HG03039 (cell line): ENCODE measurements at regions not wholly inside any gene's neighbourhood (a gene's known extent, or its start where the extent isn't known, plus 50 kb on each side); places are given as distances from the start of the nearest gene placed in this dataset.

Experiments
- ATAC-seq: cut with Tn5 transposase; IDR thresholded peaks from one replicate; pipeline ENCODE4 v1.9.1; 2021; ENCODE audit warnings: mild to moderate bottlenecking, moderate library complexity; ENCODE audit not compliant: unreplicated experiment

GRCh38 chr11:27907530-27907929 is 200.4 kb downstream of the KIF18A start:
- ATAC-seq, result no peak

- ATAC-seq, result no peak
These were observed 200.9 kb downstream of the KIF18A start for GRCh38 chr11:27907091-27907490.

- no peak for ATAC-seq
These were observed 203.4 kb downstream of the KIF18A start for GRCh38 chr11:27904358-27905055.

DNA sequence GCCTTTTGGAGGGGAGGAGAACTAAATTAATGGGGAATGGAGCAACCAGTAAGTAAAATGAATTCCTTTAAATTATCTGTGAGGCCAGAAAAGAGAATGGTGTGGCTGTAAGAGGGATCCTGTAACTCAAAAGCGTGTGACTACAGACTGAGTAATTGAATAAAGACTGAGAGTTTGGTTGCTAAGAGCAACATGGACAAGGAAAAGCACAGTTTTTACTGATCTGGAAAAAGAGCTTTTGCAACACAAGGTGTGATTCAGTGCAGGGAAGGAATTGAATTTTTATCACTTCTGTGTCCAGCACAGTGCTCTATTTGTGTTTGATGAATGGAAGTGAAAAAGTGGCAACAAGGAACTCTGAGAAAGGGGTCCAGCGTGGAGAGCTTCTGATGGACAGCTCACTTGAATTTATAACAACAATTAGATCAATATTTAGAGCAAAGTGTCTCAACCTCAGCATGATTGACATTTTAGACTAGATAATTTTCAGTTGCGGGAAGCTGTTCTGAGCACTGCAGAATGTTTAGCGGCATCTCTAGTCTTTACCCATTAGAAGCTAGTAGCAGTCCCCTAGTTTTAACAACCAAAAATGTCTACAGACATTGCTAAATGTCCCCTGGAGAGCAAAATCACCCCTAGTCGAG is 202.8 kb upstream of the BDNF start:
- no peak for ATAC-seq

DNA sequence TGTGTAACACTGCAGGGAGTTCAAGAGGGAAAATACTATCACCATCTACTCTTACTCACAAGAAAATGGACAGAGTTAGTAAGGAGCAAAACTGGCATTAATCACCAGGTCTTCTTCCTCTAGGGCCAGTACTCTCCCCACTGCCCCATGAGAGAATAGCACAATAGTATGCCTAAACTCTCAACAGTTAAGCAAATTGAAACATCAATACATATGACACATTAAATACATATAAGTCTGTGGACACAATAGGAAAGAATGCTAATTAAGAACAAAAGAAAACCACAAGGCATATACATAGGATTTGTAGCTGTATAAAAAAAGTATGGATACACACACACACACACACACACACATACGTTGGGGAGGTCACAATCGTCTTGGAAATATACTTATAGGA is 197.9 kb upstream of the BDNF start:
- no peak for ATAC-seq

DNA sequence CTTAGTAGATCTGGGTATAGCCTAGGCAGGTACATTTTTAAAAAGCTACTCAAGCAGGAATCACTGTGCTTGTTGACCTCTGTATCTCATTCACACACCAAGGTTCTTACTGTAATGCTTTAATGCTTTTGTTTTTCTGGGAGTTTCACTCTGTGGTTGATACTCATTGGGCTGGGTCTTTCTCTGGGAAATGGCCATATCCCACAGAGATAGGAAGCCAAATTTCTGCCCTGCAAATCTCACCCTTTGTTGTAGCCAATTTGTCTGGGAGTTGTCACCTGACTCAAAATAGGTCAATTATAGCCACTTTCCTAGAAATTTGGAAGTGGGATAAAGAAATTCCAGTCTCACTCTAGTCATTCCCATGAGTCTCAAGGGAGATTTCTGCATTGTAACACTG is 195.8 kb upstream of the BDNF start:
- ATAC-seq, result no peak

DNA sequence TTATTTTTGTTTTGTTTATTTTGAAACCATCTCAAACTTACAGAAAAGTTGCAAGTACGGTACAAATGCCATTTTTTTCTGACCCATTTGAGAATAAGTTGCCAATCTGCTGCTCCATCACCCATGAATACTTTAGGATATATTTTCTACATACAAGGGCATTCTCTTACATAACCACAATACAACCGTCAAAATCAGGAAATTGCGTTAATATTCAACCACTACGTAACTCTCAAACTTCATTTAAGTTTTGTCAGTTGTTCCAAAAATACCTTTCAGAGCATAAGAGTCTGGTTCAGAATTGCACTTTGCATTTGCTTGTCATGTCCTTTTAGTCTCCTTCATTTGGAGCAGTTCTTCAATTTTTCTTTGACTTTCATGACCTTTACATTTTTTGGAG is 194.3 kb upstream of the BDNF start:
- ATAC-seq, result no peak

GRCh38 chr11:27886857-27887256 is 186.6 kb upstream of the BDNF start:
- ATAC-seq, result no peak

DNA sequence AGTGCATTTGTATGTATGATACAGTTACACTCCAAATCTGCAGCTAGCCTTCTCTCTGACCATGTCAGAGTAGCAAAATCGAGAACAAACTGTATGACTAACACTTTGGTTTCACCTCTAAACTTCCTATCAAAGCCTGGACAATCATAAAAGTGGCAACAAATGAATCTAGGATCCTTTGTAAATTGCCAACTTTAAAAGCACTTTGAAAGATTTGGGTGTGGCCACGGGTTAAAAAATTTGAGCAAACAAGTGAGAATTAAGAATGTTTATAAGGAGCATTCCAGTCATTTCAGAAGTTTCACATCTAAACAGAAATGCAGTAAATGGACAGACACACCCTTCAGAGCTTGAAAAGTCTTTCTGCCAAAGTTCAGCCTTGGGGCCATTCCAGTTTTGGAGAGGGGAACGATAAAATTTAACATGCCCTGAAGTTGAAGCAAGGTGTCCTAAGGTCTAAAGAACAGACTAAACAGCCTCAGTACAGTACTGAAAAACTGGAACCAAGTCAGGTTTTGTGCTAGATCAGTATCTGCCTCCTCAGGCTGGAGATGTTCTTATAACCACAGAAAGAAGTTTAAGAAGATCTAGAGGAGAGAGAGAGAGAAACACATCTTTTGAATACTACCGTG is 181.9 kb upstream of the BDNF start:
- peak; percentile 53 for ATAC-seq

DNA sequence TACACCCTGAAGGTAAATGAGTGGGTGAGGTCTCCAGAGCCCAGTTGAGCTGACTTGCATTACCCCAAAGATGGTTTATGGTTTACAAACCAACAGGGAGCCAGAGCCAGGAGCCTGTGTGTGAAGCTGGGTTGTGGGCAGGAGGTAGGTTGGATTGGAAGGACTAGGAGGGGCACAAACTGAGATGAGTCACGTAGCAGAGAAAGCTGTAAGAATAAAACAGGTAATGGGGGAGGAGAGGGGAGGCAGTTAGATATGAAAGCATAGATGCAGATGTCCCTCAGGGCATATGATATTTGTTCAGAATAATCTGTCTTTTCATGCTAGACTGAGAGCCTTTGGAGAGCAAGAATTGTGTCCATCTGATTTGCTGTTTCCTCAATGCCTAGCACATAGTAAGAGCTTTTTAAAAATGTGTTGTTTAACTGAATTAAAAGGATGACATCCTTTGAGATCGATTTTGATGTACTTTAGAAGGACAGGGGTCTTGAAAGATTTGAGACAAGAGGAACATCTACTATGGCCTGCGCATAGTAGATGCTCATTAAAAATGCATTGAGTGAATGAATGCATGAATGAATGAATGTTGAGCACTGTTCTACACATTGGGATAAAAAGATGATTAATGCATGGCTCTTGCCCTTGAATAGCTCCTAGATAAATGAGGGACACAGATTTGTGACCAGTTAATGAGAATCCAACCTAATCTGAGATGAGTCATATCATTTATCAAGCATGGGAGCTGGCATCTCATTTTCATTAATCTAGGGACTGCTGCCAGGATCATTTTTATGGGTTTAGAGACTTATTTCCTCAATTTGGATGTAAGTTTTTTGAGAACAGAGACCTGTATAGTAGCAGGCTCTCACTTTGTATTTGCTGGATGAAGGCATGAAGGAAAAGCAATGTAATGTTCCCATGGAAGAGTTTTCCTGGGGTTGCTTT is 175.8 kb upstream of the BDNF start:
- no peak for ATAC-seq

- no peak for ATAC-seq
These were observed 175.0 kb upstream of the BDNF start for GRCh38 chr11:27874998-27875830.

- no peak for ATAC-seq
These were observed 173.4 kb upstream of the BDNF start for GRCh38 chr11:27873664-27874063.

DNA sequence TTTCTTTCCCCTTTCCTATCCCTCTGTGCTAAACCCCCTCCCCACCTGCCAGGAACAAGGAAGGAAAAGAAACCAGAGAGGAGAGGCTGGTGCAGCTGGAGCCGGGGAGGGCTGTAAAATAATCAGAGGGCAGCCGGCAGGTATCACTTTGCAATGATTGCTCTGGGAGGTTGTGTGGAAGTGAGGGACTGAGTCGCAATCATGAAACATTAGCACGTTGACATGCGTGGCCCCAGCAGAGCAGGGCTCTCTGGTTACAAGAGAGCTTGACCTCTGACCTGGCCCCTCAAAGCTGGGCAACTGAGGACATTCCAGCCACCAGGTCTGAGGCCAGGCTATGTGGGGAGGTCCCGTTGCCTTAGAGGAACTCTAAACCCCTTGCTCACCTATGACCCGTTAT is 170.8 kb upstream of the BDNF start:
- ATAC-seq, result no peak

- ATAC-seq, result no peak
These were observed 169.4 kb upstream of the BDNF start for GRCh38 chr11:27869701-27870100.

DNA sequence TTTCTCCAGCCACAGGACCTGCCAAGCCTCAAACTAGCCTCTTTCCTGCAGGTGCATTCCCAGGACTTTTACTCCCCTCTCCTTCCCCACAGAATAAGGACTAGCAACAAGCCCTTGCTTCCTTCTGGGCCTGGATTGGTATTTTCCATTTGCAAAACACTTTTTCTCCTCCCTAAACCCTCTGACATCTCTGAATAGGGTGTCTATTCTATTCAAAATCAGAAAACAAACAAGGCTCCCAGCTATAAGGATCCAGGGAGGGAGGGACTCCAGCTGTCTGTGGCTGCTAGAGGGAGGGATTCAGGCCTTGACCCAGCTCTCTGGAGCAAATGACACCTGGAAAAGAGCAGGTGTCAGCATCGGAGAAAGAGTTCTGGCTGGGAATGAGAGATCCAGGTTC is 168.5 kb upstream of the BDNF start:
- ATAC-seq, result no peak

DNA sequence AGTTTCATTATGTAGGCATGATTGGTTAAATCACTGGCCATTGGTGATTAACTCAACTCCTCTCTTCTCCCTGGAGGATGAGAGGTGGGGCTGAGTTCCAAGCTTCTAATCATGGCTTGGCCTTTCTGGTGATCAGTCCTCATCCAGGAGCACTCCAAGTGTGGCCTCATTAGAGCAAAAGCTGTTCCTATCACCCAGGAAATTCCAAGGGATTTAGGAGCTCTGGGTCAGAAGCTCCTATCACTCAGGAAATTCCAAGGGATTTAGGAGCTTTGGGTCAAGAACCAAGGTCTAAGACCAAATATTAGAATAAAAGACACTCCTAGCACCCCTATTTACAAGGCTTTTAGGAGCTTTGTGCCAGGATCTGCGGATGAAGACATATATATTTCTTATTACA is 168.0 kb upstream of the BDNF start:
- no peak for ATAC-seq

DNA sequence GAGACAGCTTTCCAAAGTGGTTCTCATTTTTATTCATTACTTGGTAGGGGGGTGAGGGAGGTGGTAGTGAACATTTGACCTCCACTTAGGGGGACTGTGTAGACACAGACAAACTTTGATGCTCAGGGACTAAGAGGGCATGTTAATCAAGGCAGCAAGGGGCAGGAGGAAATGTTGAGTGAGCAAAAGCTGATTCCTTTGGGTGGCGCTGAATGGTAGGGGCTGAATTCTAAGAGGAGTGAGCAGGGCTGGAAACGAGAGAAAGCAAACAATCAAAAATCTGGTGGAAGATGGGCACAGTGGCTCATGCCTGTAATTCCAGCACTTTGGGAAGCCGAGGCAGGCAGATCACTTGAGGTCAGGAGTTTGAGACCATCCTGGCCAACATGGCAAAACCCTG is 164.8 kb upstream of the BDNF start:
- ATAC-seq, result no peak

DNA sequence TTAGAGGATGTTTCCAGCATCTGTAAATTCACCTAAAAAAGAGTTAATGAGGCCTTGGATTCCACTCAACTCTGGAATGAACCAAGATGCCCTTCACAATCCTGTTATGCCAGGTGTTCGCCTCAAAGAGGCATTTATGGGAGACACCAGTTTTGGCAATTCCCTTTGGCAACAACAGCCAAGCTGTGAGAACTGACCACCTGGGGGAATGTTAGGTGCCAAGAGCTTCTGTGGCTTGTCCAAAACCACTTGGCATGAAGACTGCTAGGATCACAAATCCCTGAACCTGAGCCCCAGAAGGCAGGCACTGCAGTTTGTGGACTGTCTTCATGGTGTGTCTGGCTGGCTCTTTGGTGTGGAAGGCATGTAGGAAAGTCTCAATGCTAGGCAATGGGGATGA is 164.4 kb upstream of the BDNF start:
- no peak for ATAC-seq

DNA sequence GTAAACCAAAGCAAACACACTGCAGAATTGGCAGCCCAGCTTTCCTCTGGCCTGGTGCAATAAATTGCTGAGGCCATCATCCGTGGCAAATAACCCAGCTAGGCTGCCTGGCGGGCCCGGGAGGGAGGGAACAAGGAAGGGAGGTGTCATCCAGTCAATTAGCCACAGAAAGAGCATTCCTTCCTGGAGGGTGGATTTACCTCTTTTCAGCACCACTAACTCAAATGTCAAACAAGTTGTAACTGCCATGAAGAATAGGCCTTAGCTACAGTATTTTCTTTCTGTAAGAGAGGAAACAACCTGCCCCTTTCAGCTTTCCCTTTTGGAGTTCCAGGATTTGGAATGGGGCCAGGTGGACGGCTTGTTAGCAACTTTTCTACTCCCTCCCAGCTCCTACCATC is 163.8 kb upstream of the BDNF start:
- no peak for ATAC-seq

DNA sequence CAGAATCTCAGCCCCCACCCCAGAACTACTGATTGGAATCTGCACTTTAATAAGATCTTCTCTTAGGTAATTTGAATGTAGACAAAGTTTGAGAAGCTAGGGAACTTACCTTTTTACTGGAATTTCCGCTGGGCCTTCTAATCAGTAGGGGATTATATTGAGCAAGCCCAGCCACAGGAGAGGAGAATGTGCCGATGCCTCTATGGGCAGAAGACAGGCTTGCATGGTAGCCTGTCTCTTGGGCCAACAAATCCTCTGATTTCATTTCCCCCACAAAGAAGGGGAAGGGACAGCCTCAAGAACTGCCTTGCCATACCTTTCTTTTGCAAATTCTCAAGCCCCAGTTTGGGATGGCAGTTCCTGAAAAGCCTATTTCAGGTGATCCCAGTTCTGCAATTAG is 163.4 kb upstream of the BDNF start:
- no peak for ATAC-seq
